GM13976 (cell line): ENCODE measurements at regions not wholly inside any gene's neighbourhood (a gene's known extent, or its start where the extent isn't known, plus 50 kb on each side); places are given as distances from the start of the nearest gene placed in this dataset.

ENCODE experiments used
- DNase-seq: peaks from one replicate; pipeline ENCODE4 v3.0.0; 2012; ENCODE audit warnings: low spot score
- CTCF ChIP-seq: IDR thresholded peaks from 2 replicates; pipeline ENCODE4 v1.5.1; 2012; ENCODE audit warnings: borderline replicate concordance, mild to moderate bottlenecking; ENCODE audit not compliant: insufficient read depth; ENCODE audit errors: extremely low read depth, missing control alignments, control extremely low read depth
- in situ Hi-C: fragments of 300-500 bp; cut with MboI; formaldehyde crosslinking; loops from one replicate; pipeline ENCODE4 v1.12.0; 2022; ENCODE audit warnings: low sequenced_read_pairs, mixed read lengths, inconsistent platforms; ENCODE audit not compliant: unreplicated experiment

- DNase-seq, result no peak
- TF ChIP-seq CTCF, result no peak
- in situ Hi-C loops, result no loop called here
These were observed 67.8 kb upstream of the PARD3B start for GRCh38 chr2:204477358-204477950.

GRCh38 chr2:204479557-204479956 is 65.7 kb upstream of the PARD3B start:
- no peak for DNase-seq
- in situ Hi-C loops, result no loop called here
- TF ChIP-seq CTCF, result no peak

- DNase-seq, result no peak
- in situ Hi-C loops, result no loop called here
- TF ChIP-seq CTCF, result no peak
These were observed 64.6 kb upstream of the PARD3B start for GRCh38 chr2:204480676-204481075.

- no peak for TF ChIP-seq CTCF
- DNase-seq, result no peak
- in situ Hi-C loops, result no loop called here
These were observed 61.6 kb upstream of the PARD3B start for GRCh38 chr2:204483608-204484081.

- no peak for TF ChIP-seq CTCF
- DNase-seq, result no peak
- in situ Hi-C loops, result no loop called here
These were observed 59.0 kb upstream of the PARD3B start for GRCh38 chr2:204486321-204486720.

- DNase-seq, result no peak
- in situ Hi-C loops, result no loop called here
- no peak for TF ChIP-seq CTCF
These were observed 58.5 kb upstream of the PARD3B start for GRCh38 chr2:204486805-204487204.
